GM12874 (cell line): ENCODE measurements at regions not wholly inside any gene's neighbourhood (a gene's known extent, or its start where the extent isn't known, plus 50 kb on each side); places are given as distances from the start of the nearest gene placed in this dataset.

Experiments
- TF ChIP-seq, protein P1 (sequence below): IDR thresholded peaks from 2 replicates; pipeline ENCODE4 v1.5.1; 2011; ENCODE audit warnings: low read depth, mild to moderate bottlenecking, control low read depth, low read length, moderate library complexity; ENCODE audit not compliant: insufficient read depth

DNA sequence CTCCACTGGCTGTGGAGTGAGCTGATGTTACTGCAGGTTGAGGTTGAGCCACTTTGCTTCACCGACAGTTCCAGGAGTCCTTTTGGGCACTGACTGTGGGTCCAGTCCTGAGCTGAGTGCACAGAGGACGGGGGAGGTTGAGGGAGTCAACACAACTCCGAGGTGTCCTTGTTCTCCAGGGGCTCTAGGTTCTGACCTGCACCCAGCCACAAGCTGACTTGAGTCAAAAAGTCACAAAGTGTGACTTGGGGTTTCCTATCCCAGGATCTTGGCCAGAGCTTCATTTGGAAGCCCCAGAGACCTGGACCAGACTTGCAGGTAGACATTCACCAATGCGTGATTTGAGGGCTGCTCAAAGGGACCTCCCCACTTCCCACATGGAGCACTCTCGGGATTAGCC lies 95.0 kb downstream of the FAM43A start:
- TF ChIP-seq, protein P1, sequence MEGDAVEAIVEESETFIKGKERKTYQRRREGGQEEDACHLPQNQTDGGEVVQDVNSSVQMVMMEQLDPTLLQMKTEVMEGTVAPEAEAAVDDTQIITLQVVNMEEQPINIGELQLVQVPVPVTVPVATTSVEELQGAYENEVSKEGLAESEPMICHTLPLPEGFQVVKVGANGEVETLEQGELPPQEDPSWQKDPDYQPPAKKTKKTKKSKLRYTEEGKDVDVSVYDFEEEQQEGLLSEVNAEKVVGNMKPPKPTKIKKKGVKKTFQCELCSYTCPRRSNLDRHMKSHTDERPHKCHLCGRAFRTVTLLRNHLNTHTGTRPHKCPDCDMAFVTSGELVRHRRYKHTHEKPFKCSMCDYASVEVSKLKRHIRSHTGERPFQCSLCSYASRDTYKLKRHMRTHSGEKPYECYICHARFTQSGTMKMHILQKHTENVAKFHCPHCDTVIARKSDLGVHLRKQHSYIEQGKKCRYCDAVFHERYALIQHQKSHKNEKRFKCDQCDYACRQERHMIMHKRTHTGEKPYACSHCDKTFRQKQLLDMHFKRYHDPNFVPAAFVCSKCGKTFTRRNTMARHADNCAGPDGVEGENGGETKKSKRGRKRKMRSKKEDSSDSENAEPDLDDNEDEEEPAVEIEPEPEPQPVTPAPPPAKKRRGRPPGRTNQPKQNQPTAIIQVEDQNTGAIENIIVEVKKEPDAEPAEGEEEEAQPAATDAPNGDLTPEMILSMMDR = no peak

- TF ChIP-seq, protein P1 = no peak
Observed at GRCh38 chr3:194781617-194782016, 95.9 kb downstream of the FAM43A start.

GRCh38 chr3:194782698-194783404 lies 97.2 kb downstream of the FAM43A start:
- TF ChIP-seq, protein P1 = no peak

DNA sequence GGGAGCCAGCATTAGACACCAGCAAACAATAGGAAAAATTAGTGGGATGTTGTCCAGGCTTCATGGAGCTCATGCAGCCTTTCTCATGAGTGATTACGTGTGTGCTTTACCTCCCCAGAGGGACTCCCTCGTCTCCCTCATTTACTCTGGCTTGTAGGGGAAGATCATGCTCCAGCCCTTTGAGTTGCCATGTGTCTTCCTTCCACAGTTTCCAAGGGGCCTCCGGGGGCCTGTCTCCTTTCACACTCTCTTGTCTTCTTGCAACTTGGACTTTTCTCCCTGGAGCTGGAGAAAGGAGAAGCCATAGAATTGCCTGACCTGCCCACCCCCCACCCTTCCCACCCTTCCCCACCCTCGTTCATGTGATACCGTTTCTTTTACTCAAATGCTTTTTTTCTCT lies 98.7 kb downstream of the FAM43A start:
- TF ChIP-seq, protein P1 = no peak

DNA sequence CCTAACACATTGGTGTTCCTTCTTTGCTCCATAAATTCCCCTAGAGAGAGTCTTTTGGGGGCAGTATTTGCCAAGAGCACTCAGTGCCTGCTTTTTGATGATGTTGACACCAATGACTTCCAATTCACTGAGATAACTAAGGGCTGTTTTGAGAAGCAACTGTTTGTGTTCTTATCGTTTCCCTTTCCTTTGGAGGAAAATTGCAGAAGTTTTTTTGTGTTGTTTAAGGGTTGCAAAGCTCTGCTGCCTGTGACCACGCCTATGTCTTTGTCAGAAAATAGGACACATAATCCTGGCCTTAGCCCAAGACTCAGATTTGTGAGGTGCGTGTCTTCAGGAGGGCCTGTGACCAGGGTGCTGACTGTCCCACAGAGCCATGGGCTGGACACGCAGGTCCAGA lies 99.6 kb downstream of the FAM43A start:
- TF ChIP-seq, protein P1 = no peak

- TF ChIP-seq, protein P1 = no peak
Observed at GRCh38 chr3:194787072-194787471, 101.4 kb downstream of the FAM43A start.

GRCh38 chr3:194787650-194788049 lies 102.0 kb downstream of the FAM43A start:
- TF ChIP-seq, protein P1 = no peak
